D341Med (cell line): ENCODE measurements at regions not wholly inside any gene's neighbourhood (a gene's known extent, or its start where the extent isn't known, plus 50 kb on each side); places are given as distances from the start of the nearest gene placed in this dataset.

Source experiments
- DNase-seq: peaks from one replicate; pipeline ENCODE4 v3.0.0; 2012; ENCODE audit warnings: low spot score

DNA sequence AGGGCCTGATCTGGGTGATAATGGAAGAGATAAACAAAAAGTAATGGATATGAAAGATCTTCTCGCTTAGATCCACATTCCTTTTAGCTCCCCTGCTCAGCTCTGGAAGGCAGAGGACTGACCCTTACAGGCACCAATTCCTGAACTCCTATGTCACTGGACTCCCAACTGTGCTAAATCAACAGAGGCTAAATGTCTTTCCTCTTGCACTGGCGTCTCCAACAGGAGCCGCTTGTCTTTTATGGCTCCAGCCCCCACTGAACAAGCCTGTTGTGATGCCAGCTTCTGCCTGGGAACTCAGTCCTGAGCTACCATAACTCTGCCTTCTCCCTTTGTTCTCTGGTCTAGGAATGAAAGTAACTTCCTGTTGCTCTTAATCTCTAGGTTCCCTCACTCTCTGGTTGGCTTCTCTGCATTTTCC lies 142.1 kb upstream of the COL11A1 start:
- DNase-seq = peak; percentile 5

DNA sequence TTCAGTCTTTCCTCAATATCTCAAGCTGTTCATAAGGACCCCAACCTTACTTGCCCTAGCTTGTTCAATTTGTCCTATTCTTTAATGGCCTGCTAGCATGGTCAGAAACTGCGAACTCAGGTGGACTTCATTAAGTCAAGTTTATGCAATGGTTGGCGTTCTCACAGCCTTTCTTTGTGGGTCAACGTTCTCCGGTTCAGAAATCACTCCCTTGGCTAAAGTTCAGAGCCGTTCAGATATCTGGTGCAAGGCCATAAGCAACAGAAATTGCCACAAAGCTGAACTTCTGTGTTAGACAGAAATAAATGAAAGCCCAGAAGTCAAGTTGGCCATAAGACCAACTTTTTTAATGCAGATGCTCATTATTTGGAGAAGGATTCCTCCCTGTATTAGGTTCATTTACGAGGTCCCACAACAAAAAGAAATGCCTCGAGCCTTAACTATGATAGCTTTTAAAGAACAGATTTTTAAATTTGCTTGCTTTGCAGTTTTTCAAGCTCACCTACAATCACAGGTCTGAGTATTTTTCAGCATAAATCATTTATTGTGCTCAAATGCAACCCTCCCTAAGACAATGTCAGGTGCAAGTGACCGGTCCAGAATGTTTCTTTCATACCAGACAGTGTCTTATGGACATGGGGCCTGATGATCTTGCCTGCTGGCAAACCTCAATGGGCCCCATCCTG lies 140.2 kb upstream of the COL11A1 start:
- no peak for DNase-seq

DNA sequence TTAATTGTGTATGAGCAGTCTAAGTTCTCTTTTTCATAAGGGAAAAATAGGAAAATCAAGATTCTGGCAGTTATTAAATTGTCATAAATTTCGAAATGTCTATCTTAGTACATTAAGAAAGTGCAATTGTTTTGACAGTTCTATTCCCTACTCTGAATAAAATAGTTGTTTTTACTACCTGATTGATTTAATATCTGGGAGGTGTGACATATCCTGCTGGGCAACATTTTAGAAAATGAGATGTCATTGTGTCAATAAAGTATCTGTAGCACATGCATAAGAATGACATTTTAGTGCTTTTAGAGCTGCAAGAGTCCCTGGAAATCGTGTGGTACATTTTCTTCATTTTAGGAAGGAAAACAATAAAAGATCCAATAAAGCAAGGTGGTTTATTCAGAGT lies 139.2 kb upstream of the COL11A1 start:
- no peak for DNase-seq

DNA sequence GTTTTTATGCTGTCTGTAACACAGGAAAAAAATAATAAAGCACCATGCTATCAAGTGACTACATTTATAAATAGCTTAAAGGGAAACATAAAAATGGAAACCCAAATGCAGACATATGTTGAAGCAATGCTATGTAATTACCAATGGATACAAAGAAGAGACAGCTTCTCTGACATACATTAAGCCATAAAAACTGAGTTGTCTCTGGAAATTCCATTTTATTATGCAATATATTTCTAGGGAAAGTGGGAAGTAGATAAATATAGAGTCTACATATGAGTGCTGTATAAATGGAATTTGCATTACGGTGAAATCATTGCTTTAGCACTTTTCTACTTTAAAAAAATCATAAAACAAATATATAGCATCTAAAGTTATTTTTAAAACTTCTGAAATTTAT lies 135.2 kb upstream of the COL11A1 start:
- no peak for DNase-seq

DNA sequence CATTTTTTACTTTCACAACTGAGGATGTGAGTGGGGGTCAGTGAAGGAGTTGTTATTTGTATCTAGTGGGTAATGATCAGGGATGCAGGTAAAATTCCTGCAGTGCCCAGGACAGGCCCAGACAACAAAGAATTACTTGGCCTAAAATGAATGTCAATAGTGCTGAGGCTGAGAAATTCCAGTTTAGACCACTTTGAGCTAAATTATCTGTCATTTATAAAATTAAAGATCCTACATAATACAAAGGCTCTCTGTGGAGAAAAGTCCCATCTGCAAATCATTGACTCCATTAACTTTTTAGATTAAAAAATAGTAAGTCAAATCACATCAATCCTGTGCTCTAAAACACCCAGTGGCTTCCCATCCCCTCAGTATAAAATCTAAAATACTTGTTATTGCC lies 130.7 kb upstream of the COL11A1 start:
- DNase-seq = no peak

DNA sequence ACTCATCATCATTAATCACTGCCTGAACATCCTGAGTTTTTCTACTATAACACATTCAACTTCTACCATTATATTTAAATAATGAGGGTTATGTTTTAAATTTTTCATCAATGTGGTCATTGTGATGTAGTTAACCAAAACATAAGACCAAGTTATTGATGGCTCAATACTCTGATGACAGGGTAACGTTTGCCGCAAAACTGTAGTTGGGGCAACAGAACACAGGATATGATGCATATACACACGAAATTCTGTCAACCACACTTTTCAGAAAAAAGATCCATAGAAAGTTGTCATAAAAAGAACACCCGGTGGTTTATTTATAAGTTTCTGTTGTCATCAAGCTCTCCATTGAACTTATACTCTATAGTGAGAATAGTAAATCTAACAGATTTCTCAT lies 121.7 kb upstream of the COL11A1 start:
- DNase-seq = no peak

DNA sequence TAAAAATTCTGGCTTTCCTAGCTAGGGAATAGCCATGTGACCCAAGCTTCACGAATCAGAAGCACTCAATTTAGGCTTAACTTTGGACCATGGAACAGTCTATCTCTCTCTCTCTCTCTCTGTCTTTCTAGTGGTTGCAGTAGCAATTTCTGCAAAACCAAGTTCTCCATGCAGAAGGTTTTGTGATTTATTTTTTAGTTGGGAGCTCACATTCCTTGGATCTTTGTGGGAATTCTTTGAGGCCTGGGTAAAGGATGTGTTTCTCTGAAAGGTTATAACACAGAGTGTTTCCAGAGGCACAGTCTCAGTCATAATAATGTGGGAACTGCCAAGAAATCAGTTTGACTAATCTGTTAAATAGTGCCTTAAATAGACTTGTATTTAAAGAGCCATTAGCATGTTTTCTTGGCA lies 112.3 kb upstream of the COL11A1 start:
- DNase-seq = no peak

DNA sequence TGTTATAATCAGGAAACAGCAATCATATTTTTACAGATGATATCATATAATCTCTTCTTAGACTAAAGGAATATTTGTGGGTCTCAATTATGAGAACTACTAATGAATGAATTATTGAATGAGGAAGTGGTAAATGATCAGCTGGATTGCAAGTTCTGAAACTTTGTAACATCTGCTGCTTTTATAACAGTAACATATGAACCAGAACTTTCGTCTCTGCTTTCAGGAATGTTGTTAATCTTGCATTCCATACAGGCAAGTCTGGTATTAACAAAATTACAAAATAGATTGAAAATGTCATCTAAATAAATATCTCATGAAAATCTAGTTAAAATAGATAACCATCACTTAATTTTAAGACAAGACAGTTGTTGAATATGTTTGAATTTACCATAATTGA lies 110.5 kb upstream of the COL11A1 start:
- no peak for DNase-seq

DNA sequence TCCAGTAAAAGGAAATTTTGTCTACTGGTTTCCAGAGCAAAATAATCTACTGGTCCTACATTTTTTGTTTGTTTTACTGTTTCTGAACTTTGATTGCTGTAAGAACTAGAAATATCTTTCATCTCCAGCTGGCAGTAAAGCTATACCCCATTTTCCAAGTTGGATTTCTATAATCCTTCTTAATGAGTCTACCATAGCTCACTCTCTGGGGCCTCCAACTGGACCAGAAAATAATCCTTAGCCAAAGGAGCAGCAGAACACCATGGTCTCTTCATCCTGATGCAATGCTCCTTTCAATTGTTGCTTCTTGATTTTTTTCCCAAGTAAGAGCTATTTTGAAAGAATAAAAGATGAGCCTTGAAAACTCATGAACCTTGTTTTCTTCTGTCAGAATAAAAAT lies 110.0 kb upstream of the COL11A1 start:
- DNase-seq = no peak

DNA sequence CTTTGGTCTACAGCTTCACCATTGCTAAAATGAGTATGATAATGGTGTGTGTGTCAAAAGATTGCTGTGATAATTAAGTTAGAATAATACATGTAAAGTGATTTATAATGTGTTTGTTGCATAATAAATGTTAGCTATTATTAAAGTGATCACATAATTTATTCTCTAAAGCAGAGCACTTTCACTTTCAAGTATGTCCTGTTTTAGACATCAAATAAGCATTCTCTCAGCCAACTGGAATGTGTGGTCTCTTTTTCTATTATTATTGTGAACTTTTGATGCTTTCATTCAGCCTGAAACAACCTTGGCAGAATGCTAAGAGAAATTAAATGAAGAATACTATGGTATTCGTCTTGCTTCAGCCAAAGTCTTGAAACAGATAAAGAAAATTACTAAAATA lies 102.8 kb upstream of the COL11A1 start:
- no peak for DNase-seq

DNA sequence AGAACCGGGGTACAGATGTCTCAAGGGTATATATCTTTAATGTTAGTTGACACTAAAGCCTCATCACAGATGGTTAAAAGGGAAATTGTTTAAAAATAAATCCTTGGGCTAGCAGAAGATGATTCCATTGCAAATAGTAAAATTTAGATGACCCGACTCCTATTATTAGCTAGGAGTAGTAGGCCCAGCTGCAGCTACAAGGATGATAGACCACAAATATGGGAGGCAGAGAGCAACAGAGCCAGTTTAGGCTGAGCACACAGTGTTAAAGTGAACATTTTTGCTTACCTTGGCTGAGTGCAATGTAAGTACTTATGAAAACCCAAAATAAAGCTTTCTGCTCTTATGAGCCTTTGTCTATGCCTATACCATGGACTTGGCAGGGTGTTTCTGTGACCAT lies 100.5 kb upstream of the COL11A1 start:
- DNase-seq = no peak

DNA sequence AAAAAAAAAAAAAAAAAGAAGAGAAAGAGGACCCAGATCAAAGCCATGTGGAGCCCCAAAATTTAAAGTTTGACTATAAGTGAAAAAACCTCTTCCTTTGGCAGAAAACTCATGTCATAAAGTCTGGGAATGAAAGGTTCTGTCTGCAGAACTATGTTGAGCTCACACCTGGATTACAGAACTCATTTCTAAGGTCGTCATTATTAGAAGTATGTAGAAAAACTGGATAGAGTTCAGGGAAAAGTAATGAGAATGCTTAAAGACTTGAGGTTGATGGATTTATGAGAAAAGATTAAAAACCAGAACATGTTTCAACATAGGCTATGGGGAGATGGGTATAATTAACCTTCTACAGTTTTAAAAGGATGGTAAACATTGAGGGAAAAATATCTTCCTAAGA lies 90.7 kb upstream of the COL11A1 start:
- no peak for DNase-seq

DNA sequence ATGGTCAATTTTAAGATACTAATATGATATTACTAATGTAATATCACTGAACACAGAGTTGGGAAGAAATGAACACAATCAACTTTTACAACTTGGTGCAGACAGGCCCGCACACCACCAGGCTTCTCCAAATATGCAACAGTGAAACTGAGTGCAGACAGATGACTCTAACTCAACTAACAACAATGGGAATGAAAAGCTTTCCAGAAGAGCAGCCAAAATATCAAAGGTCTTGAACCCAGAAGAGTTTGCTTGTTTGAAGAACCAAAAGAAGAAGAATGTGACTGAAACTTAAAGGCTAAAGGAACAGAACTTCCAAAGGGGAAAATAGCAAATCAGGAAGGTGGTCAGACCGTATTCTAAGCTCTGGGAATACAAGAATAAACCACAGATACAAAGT lies 89.8 kb upstream of the COL11A1 start:
- no peak for DNase-seq

DNA sequence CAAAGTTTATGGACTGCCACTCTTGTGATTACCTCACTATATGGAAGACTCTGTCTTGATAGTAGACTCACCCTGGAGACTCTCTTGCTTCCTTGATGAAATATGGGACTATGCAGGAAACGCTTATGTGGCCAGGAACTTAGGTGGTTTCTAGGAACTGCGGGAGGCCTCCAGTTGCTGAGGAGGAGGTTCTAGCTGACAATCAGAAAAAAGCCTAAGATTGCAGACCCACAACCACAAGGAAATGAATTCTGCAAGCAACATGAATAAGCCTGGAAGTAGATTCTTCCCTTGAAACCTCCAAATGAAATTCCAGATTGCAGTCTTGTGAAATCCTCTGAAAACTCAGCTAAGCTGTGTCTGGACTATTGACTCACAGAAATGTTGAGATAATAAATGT lies 88.9 kb upstream of the COL11A1 start:
- no peak for DNase-seq

DNA sequence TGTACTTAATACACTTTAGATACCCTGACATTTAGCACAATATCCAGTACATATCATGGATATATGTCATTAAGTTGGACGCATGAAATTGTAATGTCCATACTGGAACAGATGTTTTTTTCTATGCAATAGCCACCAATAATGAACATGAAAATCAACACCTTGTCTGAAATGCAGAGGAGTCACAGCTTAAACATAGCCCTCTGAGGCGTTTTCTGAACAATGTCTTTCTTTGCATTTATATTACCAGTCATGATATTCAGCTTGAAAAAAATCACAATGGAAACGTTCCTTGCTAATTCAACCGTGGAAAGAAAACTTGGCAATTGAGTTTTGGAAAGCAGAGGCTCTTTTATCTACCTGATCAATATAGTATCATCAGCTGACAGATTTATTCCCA lies 86.7 kb upstream of the COL11A1 start:
- no peak for DNase-seq

DNA sequence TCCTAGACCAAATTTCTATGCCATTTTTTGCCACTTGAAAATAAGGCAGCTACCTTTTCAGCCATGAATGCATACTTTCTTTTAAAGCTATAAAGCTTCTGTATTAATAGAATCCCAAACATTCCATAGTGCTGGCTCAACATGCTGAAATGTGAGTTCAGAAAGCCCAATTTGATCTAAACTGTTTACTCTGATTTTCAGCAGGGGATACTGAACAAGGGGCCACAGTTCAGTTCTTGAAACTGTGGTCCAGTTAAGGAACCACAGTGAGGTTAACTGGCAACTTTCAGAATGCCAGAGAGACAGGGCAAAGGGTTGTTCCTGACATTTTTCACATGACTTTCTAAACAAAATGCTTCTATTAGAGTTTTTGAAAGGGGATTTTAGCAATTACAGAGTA lies 85.7 kb upstream of the COL11A1 start:
- DNase-seq = no peak

DNA sequence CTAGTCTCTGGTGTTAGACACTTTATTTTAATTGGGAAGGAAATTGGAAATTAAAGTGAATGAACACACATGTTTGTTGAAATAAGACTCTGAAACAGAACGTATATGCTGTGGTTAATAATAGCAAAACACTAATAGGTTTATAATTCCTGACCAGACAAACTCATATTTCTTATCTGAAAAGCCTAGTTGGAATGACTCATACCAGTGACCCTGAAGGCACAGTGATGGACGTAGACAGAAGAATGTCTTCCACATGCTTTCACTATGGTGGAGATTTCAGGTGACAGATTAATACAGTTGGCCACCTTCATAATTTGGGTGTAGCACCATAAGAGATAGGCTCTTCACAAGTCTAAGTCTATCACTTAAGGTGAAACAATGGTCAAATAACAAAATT lies 83.0 kb upstream of the COL11A1 start:
- DNase-seq = no peak

DNA sequence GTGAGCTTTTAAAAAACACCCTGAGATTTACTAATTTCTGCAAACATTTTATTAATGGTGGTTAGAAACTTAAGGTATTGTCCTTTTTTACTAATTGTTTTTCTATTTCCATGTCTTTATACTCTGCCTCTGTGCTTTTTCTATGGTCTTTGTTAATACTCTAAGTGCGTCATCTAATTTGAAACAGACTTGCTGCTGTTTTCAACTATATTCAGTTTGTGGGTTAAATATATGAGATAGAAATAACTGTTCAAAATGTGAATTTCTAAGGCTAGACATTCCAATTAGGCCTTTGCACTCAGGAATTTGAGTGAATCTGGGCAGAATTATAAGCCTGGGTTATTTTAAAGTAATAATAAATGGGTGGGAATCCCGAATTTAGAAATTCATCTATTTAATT lies 82.4 kb upstream of the COL11A1 start:
- DNase-seq = no peak

DNA sequence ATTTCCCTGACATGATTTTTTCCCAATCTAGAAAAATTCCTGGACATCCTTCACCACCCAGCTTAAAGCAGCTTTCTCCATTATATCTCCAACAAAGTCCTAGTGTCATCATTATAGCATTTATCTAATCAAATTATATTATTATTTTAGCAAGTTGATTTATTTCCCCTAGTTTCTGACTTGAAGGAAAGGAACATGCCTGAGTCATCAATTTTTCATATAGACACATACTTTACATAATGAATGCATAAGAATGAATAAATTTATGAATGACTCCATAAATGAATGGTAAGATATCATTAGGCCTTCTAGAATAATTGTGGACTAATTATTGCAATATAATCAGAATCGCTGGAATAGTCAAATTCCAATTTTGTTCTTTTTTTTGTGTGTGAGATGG lies 79.4 kb upstream of the COL11A1 start:
- no peak for DNase-seq

DNA sequence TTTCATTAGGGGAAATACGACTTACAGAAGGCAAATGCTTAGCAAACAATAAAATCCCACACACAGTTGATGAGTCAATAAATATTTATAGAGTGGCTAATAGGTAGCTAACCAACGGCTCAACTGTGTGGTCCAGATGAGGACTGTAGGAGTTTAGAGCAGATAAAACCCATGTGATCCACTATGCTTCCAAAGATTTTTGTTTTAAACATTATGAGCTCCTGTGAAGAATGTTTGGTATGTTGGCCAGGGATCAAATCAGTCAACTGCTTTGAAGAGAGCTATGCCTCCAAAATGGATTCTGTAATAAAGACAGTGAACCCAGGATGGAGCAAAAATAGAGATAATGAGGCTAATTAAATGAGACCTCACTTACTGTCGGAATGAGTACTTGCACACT lies 72.3 kb upstream of the COL11A1 start:
- no peak for DNase-seq

DNA sequence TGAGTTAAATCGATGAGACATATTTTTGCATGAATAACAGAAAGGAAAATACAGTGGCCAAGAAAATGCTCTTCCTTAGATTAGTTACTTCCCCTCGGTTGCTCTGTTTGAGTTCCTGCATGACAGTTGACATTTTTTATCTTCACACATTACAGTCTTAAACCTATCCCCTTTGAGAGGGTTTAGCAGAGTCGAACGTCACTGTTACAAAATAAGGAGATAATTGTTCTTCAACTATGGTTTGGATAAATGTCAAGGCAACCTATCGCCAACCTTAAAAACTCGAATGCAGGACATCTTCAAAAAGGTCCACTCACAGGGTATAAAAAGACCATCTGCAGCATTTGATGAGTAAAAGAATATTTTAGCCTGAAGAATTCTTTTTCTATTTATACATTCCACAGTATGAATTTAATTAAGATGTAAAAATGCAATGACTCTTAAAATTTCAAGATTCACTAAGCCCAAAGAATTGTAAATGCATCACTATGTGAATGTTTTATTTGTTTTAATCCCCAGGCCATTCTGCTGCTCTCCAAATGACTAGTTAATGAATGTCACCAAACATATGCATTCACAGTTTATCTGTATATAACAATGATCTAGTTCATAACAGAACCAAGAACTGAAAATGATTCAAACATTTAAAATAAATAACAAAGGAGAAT lies 68.9 kb upstream of the COL11A1 start:
- no peak for DNase-seq

DNA sequence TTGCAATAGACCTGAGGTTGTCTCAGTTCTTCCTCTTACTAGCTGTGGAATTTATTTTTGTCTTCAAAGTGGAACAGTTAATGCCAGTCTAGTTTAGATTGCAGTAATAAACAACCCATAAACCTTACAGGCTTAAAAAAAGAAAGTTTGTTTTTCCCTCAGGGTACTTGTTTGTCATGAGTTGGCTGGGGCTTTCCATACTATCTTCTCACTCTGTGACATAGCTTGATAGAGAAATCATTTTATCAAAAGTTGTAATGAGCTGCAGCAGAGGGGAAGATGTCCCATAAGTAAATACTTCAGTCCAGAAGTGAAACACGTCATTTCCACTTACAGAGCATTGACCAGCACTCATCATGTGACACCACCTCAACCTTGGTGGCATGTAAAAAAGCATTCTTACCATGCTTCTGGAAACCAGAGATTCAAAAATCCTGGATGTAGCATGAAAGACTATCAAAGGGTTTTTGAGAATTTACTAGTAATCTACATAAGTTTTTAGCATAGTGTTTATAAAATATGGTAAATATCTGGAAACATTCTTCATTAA lies 62.8 kb upstream of the COL11A1 start:
- no peak for DNase-seq

DNA sequence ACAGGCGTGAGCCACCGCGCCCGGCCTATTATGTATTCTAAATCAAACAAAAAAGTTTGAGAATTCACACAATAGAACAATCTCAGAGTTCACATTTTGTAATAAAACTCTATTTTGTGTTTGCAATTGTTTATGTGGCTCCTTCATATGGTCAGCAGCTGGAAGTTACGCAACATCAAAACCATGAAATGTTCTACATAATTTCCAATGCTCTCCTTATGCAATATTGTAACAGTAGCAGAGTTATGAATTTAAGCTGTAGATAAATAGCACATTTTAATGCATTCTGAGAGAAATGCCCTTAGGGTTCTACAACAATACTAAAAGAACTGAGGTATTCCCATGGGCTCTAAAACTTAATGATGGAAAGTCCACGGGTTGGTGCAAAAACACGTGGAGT lies 62.3 kb upstream of the COL11A1 start:
- DNase-seq = no peak

DNA sequence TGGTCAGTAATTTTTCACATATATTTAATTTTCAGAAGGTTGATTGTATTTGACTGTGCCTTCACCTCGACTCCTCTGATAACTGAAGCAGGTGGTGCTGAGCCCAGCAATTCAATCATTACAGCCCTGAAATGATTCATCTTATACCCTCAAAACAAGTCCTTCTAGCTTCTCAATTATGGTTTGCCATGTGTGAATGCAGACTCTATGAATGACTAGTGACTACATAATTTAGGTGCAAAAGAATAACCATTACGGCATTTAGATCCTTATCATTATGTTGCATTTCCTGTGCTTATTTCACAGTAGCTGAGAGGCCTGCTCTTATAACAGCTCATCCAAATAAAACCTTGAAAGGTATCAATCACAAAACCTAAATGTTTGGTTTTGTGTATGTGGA lies 54.0 kb upstream of the COL11A1 start:
- no peak for DNase-seq
